ENCODE measurements at regions not wholly inside any gene's neighbourhood (a gene's known extent, or its start where the extent isn't known, plus 50 kb on each side); places are given as distances from the start of the nearest gene placed in this dataset.

DNA sequence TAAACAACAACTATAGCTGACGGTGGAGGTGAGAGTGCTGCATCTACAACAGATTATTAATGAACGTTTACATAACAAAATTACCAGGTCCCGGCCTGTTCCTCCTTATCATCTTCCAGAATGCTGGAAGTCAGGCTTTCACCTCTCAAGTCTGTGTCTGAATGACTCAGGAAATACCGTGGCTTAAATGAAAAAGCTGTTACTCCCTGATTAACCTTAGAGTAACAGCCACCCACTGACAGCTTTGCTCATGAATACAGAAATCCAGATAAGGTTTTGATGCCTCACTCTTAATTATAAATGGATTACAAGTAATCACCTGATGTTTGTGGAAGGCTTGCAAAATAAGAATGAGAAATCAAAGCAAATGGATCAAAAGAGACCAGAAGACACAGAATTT, 885.3 kb upstream of the CELF4 start:
- TF ChIP-seq, protein P1, sequence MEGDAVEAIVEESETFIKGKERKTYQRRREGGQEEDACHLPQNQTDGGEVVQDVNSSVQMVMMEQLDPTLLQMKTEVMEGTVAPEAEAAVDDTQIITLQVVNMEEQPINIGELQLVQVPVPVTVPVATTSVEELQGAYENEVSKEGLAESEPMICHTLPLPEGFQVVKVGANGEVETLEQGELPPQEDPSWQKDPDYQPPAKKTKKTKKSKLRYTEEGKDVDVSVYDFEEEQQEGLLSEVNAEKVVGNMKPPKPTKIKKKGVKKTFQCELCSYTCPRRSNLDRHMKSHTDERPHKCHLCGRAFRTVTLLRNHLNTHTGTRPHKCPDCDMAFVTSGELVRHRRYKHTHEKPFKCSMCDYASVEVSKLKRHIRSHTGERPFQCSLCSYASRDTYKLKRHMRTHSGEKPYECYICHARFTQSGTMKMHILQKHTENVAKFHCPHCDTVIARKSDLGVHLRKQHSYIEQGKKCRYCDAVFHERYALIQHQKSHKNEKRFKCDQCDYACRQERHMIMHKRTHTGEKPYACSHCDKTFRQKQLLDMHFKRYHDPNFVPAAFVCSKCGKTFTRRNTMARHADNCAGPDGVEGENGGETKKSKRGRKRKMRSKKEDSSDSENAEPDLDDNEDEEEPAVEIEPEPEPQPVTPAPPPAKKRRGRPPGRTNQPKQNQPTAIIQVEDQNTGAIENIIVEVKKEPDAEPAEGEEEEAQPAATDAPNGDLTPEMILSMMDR (IDR thresholded peaks at IDR 0.05) = no peak
- TF ChIP-seq POLR2AphosphoS5 (IDR thresholded peaks at IDR 0.05) = no peak
- no peak for TF ChIP-seq POLR2A (IDR thresholded peaks at IDR 0.05)
